ENCODE measurements at regions not wholly inside any gene's neighbourhood (a gene's known extent, or its start where the extent isn't known, plus 50 kb on each side); places are given as distances from the start of the nearest gene placed in this dataset.

DNA sequence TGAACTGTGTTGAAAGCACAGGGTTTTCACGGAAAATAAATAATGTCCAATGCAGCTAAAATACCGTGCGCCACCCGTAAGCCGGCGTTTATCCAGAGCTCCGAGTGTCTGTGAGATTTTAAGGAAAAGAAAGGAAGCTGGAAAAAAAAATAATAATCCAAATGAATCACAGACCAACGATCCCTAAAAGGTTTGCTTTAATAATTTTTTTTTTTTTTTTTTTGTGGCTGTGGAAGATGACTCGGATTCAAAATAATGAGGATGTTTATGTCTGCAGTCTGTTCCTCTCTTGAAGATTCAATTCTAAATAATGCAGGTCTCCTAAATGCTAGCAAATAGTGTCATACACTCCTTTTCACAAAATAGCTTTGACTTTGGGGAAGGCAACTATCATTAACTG, 84.6 kb upstream of the PPP2R3B start:
- no peak for TF ChIP-seq POLR2A (IDR thresholded peaks at IDR 0.05)
- TF ChIP-seq, protein P1, sequence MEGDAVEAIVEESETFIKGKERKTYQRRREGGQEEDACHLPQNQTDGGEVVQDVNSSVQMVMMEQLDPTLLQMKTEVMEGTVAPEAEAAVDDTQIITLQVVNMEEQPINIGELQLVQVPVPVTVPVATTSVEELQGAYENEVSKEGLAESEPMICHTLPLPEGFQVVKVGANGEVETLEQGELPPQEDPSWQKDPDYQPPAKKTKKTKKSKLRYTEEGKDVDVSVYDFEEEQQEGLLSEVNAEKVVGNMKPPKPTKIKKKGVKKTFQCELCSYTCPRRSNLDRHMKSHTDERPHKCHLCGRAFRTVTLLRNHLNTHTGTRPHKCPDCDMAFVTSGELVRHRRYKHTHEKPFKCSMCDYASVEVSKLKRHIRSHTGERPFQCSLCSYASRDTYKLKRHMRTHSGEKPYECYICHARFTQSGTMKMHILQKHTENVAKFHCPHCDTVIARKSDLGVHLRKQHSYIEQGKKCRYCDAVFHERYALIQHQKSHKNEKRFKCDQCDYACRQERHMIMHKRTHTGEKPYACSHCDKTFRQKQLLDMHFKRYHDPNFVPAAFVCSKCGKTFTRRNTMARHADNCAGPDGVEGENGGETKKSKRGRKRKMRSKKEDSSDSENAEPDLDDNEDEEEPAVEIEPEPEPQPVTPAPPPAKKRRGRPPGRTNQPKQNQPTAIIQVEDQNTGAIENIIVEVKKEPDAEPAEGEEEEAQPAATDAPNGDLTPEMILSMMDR (IDR thresholded peaks at IDR 0.05) = no peak
